Erythroblast (primary cell): ENCODE measurements at regions not wholly inside any gene's neighbourhood (a gene's known extent, or its start where the extent isn't known, plus 50 kb on each side); places are given as distances from the start of the nearest gene placed in this dataset.
"Not testable (repeated sequence)": the region's sequence is repeated elsewhere in the genome, so short reads cannot be mapped to it uniquely, and the experiment has no call there.

Source experiments
- DNase-seq, 2 experiments: peaks; one replicate each; lab custom pipeline; 2025; lab: John Stamatoyannopoulos, UW
- GATA1 ChIP-seq: IDR thresholded peaks from 2 replicates; pipeline ENCODE4 v1.6.1; 2011; ENCODE audit warnings: low read depth, mild to moderate bottlenecking, control low read depth, low read length, moderate library complexity
- POLR2A ChIP-seq: IDR thresholded peaks from 2 replicates; pipeline ENCODE4 v1.6.1; 2011; ENCODE audit warnings: mild to moderate bottlenecking, low read length

DNA sequence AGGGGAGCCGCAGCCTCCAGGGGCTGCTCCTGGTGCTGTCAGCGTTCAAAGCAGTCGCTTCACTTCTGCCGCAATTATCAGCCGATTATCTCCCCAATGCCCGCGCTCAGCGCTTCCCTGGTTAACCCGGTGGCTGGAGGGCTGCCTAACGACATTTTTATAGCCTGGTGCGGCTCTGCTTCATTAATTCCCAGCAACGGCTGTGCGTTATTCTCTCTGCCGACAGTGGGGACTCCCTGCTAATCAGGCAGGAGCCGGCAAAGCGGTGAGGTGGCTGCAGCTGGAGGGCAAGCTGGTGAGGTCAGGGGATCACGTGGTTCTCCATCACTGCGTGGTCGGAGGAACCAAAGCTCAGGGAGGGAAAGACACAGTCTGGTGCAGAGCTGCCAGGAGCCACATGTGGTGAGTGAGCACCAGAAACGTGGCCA, 62.9 kb downstream of the GLRX5 start:
- peak in 1 of 2 experiments; percentile 38 for DNase-seq

GRCh38 chr14:95601650-95602049, 66.8 kb downstream of the GLRX5 start:
- TF ChIP-seq GATA1 (no peak), POLR2A (no peak)
- peak in 1 of 2 experiments; percentile 50 for DNase-seq

More for the DNA sequence above, 62.9 kb downstream of the GLRX5 start:
- TF ChIP-seq POLR2A: no peak
- TF ChIP-seq GATA1: no peak

- no peak for DNase-seq
- TF ChIP-seq GATA1: no peak
These were observed 68.6 kb downstream of the GLRX5 start for GRCh38 chr14:95603415-95603814.

GRCh38 chr14:95606266-95606665, 71.4 kb downstream of the GLRX5 start:
- no peak for DNase-seq
- no peak for TF ChIP-seq POLR2A
- TF ChIP-seq GATA1: no peak

DNA sequence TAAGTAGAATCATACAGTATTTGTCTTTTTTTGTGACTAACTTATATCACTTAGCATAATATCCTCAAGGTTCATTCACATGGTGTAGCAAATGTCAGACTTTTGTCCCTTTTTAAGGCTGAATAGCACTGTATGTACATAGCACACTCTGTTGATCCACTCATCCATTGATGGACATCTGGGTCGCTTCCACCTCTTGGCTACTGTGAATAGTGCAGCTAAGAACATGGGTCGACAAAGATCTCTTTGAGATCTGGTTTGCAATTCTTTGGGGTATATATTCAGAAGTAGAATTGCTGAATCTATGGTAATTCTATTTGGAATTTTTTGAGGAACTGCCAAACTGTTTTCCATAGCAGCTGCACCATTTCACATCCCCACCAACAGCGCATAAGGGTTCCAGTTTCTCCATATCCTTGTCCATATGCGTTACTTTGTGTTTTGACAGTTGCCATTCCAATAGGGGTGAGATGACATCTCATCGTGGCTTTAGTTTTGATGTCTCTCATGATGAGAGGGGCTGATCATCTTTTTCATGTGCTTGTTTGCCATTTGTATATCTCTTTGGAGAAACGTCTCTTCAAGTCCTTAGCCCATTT, 73.9 kb downstream of the GLRX5 start:
- TF ChIP-seq GATA1 (no peak), POLR2A (no peak)
- DNase-seq: no peak

DNA sequence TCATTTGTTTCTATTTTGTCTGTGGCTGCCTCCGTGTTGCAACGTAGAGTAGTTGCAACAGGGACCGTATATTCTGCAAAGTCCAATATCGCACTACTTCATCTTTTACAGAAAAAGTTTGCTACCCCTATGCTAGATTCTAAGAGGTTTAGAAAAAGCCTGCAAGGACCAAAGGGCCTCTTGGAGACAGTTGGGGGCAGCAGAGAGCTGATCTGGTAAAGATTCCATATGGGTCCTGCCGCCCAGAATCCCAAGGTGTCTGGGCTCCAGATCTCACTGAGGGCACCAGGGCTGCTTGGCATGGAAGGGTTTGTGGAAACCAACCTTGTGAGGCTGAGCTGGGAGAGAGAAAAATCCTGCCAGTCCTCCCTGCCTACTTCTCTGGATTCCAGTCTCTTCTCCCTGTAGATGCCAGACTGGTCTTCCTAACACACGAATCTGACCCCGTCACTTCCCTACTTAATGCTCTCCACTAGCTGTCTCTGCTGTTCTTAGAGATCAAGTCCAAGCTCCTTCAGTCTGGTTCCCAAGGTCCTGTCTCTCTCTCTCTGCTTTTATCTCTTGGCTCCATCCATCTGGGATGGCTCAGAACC, 74.6 kb downstream of the GLRX5 start:
- TF ChIP-seq GATA1: no peak
- no peak for TF ChIP-seq POLR2A
- DNase-seq: peak; percentile 16 to 48

DNA sequence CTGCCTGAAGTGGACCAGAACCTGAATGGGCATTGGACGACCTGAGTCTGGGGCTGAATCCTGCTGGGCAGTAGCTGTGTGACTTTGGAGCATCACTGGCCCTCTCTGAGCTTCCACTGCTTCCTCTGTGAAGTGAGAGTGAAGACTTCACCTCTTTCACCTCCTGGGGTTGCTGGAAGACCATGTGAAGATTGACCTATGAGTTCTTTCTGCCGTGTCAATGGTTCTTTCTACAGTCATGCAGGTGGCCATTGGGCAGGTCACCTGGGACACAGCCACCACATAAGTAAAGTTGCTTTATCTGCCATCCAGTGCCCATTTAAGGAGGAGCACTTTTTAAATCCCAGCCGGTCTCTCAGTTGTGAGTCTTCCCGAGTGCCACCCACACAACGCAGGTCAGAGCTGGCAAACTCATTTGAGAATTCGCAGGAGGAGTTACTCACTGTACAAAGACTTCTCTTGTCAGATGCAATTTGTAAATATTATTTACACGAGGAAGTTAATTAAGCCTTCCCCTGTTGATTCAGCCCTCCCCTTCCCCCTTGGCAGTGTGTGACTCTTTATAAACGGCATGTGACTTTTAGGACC, 74.8 kb upstream of the TCL1B start:
- no peak for DNase-seq
- TF ChIP-seq GATA1: no peak
- TF ChIP-seq POLR2A: no peak

GRCh38 chr14:95614349-95614748, 71.9 kb upstream of the TCL1B start:
- no peak for DNase-seq
- TF ChIP-seq POLR2A (no peak), GATA1 (no peak)

GRCh38 chr14:95616745-95617144, 69.5 kb upstream of the TCL1B start:
- TF ChIP-seq GATA1 (no peak), POLR2A (no peak)

GRCh38 chr14:95619785-95620417, 66.3 kb upstream of the TCL1B start:
- TF ChIP-seq POLR2A: no peak
- TF ChIP-seq GATA1: no peak
- DNase-seq: no peak

More at GRCh38 chr14:95616745-95617144, 69.5 kb upstream of the TCL1B start:
- DNase-seq: no peak

DNA sequence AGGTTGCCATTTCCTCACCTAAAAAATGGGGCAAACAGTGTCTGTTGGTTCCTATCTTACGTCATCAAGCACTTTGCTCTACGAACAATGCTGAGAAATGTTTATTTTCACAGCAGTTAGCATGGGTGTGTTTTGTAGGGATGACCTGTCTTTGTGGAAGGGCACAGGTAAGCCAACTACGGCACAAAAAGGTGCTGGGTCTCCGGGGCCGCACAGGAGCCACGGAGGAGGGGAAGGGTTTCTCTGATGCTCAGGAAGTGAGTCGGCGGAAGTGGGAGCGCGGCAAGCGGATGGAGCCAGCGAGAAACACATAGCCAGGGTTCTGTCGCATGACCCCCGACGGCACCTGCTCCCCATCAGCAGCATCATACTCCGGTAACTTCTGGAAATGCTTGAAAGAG, 65.6 kb upstream of the TCL1B start:
- TF ChIP-seq GATA1: no peak
- TF ChIP-seq POLR2A: no peak

DNA sequence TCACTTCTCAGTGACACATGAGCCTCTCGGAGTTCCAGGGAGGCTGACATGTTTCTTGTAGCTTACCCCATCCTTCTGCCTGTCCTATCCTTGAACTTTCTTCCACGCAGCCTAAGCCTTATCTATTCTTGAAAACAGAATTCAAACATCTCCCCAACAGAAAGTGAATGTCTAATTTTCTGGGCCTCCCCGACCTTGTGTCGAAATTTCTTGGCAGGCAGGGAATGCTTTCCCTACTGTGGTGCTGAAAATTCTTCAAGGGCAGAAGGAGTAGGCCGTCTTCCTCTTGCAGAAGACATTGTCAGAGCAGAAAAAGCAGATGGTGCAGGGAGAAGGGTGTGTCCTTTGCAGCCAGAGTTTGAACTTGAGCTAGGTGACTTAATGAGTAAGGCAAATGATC, 63.0 kb upstream of the TCL1B start:
- DNase-seq: no peak
- TF ChIP-seq POLR2A (no peak), GATA1 (no peak)

More for the DNA sequence above, 65.6 kb upstream of the TCL1B start:
- no peak for DNase-seq

- not testable (repeated sequence) for DNase-seq
These were observed 60.5 kb upstream of the TCL1B start for GRCh38 chr14:95625710-95626109.

- TF ChIP-seq POLR2A (no peak), GATA1 (no peak)
- no peak for DNase-seq
These were observed 51.2 kb upstream of the TCL1B start for GRCh38 chr14:95635051-95635450.
